Gastroesophageal sphincter (tissue), 4 donors: ENCODE measurements at regions not wholly inside any gene's neighbourhood (a gene's known extent, or its start where the extent isn't known, plus 50 kb on each side); places are given as distances from the start of the nearest gene placed in this dataset.

Experiments used
- ATAC-seq: fragments of 150-250 bp; one replicate; pipeline ENCODE4 v1.9.1; 2016; ENCODE audit warnings: mild to moderate bottlenecking, moderate library complexity
- H3K27ac ChIP-seq, 4 donors: fragments of 200-600 bp; sonication (generic) in 3 of 4; 1 replicate in 3 of 4; 2 replicates in 1 of 4; pipeline ENCODE4 v1.5.1; 2016 to 2019
- H3K27me3 ChIP-seq: fragments of 200-600 bp; sonication (generic); one replicate; pipeline ENCODE4 v1.5.1; 2019
- H3K36me3 ChIP-seq, 2 donors: fragments of 200-600 bp; sonication (generic); one replicate each; pipeline ENCODE4 v1.5.1; 2019; ENCODE audit warnings: control low read depth in 1 of 2
- H3K4me1 ChIP-seq, 3 donors: fragments of 200-600 bp; sonication (generic); 1 replicate in 2 of 3; 2 replicates in 1 of 3; pipeline ENCODE4 v1.5.1; 2016 to 2019; ENCODE audit warnings: control low read depth in 2 of 3
- H3K4me3 ChIP-seq, 2 donors: fragments of 200-600 bp; sonication (generic); one replicate each; pipeline ENCODE4 v1.5.1; 2019; ENCODE audit warnings: mild to moderate bottlenecking in 1 of 2, moderate library complexity in 1 of 2
- H3K9me3 ChIP-seq, 3 donors: fragments of 200-600 bp; sonication (generic); one replicate each; pipeline ENCODE4 v1.5.1; 2017 to 2019; ENCODE audit warnings: control low read depth in 2 of 3
- CTCF ChIP-seq, 4 experiments: fragments of 200-600 bp in 2 of 4; fragments of 450-650 bp in 2 of 4; sonication (generic) in 1 of 4; IDR thresholded peaks; one replicate each; pipeline ENCODE4 v1.5.1; 2017 to 2019; ENCODE audit warnings: antibody characterized with exemption in 4 of 4, mild to moderate bottlenecking in 2 of 4, moderate library complexity in 2 of 4
- EP300 ChIP-seq: sonication (generic); formaldehyde crosslinking; IDR thresholded peaks from one replicate; pipeline ENCODE4 v1.6.1; 2017; ENCODE audit warnings: antibody characterized with exemption, mild to moderate bottlenecking
- POLR2A ChIP-seq, 2 donors: fragments of 450-650 bp; IDR thresholded peaks; one replicate each; pipeline ENCODE4 v1.6.1; 2017; ENCODE audit warnings: antibody characterized with exemption in 2 of 2, mild to moderate bottlenecking in 2 of 2, moderate library complexity in 1 of 2
- POLR2AphosphoS5 ChIP-seq: sonication (generic); formaldehyde crosslinking; IDR thresholded peaks from one replicate; pipeline ENCODE4 v1.6.1; 2017; ENCODE audit warnings: antibody characterized with exemption
- WGBS, 2 donors: methylation state at CpG; one replicate each; pipeline ENCODE4 v1.1.5; 2018; ENCODE audit warnings: low coverage in 1 of 2; 5-methylcytosine and 5-hydroxymethylcytosine counted together

- no peaks in the 10 kb centered on the region for H3K27me3 ChIP-seq
- TF ChIP-seq CTCF (IDR thresholded peaks at IDR 0.05): no peak
- WGBS, 2 donors: 63 to 83% methylated on average over 3 to 4 of the region's 5 CpGs
- H3K9me3 ChIP-seq: no peaks in the 10 kb centered on the region
- no peak overlapping the region for H3K27ac ChIP-seq
- ATAC-seq: no peak
- no peaks in the 10 kb centered on the region for H3K36me3 ChIP-seq
- H3K4me3 ChIP-seq: no peak overlapping the region
- H3K4me1 ChIP-seq: no peaks in the 10 kb centered on the region
Observed at GRCh38 chr18:55064760-55065159, 105.5 kb upstream of the CCDC68 start.

- no peak overlapping the region for H3K27ac ChIP-seq
- H3K4me3 ChIP-seq: no peak overlapping the region
- ATAC-seq: no peak
- no peaks in the 10 kb centered on the region for H3K27me3 ChIP-seq
- no peaks in the 10 kb centered on the region for H3K4me1 ChIP-seq
- no peak for TF ChIP-seq POLR2A (IDR thresholded peaks at IDR 0.05)
- no peaks in the 10 kb centered on the region for H3K36me3 ChIP-seq
- no peaks in the 10 kb centered on the region for H3K9me3 ChIP-seq
- 75 to 79% methylated on average over 4 of the region's 4 CpGs for WGBS, 2 donors
Observed at GRCh38 chr18:55064073-55064472, 104.8 kb upstream of the CCDC68 start.

GRCh38 chr18:55054021-55054990 lies 95.0 kb upstream of the CCDC68 start:
- no peak overlapping the region for H3K4me3 ChIP-seq
- H3K4me1 ChIP-seq: no peaks in the 10 kb centered on the region
- WGBS, 2 donors: 81 to 86% methylated on average over 15 of the region's 24 CpGs
- no peaks in the 10 kb centered on the region for H3K36me3 ChIP-seq
- no peaks in the 10 kb centered on the region for H3K27me3 ChIP-seq
- H3K27ac ChIP-seq: no peak overlapping the region
- TF ChIP-seq POLR2A (IDR thresholded peaks at IDR 0.05) (no peak), POLR2AphosphoS5 (no peak), EP300 (no peak), CTCF (IDR thresholded peaks at IDR 0.05) (no peak)
- H3K9me3 ChIP-seq: no peaks in the 10 kb centered on the region
- no peak for ATAC-seq

- Histone ChIP-seq H3K27ac (no peak overlapping the region), H3K4me3 (no peak overlapping the region), H3K36me3 (no peaks in the 10 kb centered on the region), H3K27me3 (no peaks in the 10 kb centered on the region), H3K4me1 (no peaks in the 10 kb centered on the region), H3K9me3 (no peaks in the 10 kb centered on the region)
- no peak for ATAC-seq
- no peak for TF ChIP-seq EP300
- TF ChIP-seq POLR2A (IDR thresholded peaks at IDR 0.05): no peak
- TF ChIP-seq CTCF (IDR thresholded peaks at IDR 0.05): no peak
- no peak for TF ChIP-seq POLR2AphosphoS5
- 45 to 77% methylated on average over 3 of the region's 3 CpGs for WGBS, 2 donors
Observed at GRCh38 chr18:55048892-55049291, 89.6 kb upstream of the CCDC68 start.

GRCh38 chr18:55047546-55047945 lies 88.3 kb upstream of the CCDC68 start:
- H3K4me3 ChIP-seq: no peak overlapping the region
- no peak for ATAC-seq
- no peak overlapping the region for H3K27ac ChIP-seq
- H3K27me3 ChIP-seq: no peaks in the 10 kb centered on the region
- H3K36me3 ChIP-seq: no peaks in the 10 kb centered on the region
- H3K4me1 ChIP-seq: no peaks in the 10 kb centered on the region
- TF ChIP-seq EP300: no peak
- no peak for TF ChIP-seq POLR2AphosphoS5
- TF ChIP-seq POLR2A (IDR thresholded peaks at IDR 0.05): no peak
- no peak for TF ChIP-seq CTCF (IDR thresholded peaks at IDR 0.05)
- no peaks in the 10 kb centered on the region for H3K9me3 ChIP-seq
- 90 to 100% methylated on average over 1 to 2 of the region's 2 CpGs for WGBS, 2 donors
